Effector memory CD8-positive, alpha-beta T cell (primary cell): ENCODE measurements at regions not wholly inside any gene's neighbourhood (a gene's known extent, or its start where the extent isn't known, plus 50 kb on each side); places are given as distances from the start of the nearest gene placed in this dataset.

ENCODE experiments used
- ATAC-seq: fragments of 150-1000 bp; cut with Tn5 transposase; replicated peaks from 2 replicates; pipeline ENCODE4 v1.10.0; 2021; ENCODE audit warnings: mild to moderate bottlenecking, moderate library complexity
- DNase-seq, 3 experiments: peaks; one replicate each; pipeline ENCODE4 v3.0.0; 2021
- H3K27ac Mint-ChIP-seq, 2 donors: one replicate each; pipeline ENCODE4 v1.8.0; 2022; ENCODE audit warnings: mild to moderate bottlenecking in 2 of 2, mixed read lengths in 2 of 2, moderate library complexity in 2 of 2
- H3K27me3 Mint-ChIP-seq, 2 donors: one replicate each; pipeline ENCODE4 v1.8.0; 2022; ENCODE audit warnings: mixed read lengths in 2 of 2
- H3K36me3 Mint-ChIP-seq: one replicate; pipeline ENCODE4 v1.8.0; 2022; ENCODE audit warnings: mild to moderate bottlenecking, moderate library complexity, mixed read lengths; ENCODE audit not compliant: insufficient read depth
- H3K4me1 Mint-ChIP-seq, 2 donors: one replicate each; pipeline ENCODE4 v1.8.0; 2022; ENCODE audit warnings: low read depth in 2 of 2, mixed read lengths in 2 of 2
- H3K4me3 Mint-ChIP-seq, 2 donors: one replicate each; pipeline ENCODE4 v1.8.0; 2022; ENCODE audit warnings: mild to moderate bottlenecking in 2 of 2, mixed read lengths in 2 of 2, moderate library complexity in 2 of 2
- H3K9me3 Mint-ChIP-seq, 2 donors: one replicate each; pipeline ENCODE4 v1.8.0; 2022; ENCODE audit warnings: mixed read lengths in 2 of 2

DNA sequence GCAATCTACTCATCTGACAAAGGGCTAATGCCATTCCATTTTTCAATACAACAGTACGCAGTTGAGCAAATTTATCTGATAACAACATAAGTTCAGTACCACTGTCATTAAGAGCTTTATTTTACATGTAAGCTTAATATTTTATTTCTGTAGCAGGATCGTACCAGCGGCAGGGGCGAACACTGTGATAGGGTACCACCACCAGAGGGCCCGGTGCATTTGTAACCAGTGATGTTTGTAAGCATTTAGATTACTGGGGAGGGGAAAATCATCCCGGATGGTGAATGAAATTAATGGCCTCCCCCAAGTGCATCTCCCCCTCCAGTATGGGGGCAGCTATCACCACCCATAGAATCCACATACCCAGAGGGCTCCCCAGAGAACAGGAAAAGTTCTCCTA, 179.0 kb downstream of the ADGRA3 start:
- no peaks in the 10 kb centered on the region for H3K36me3 Mint-ChIP-seq
- H3K27me3 Mint-ChIP-seq = no peaks in the 10 kb centered on the region
- no peak overlapping the region for H3K4me3 Mint-ChIP-seq
- no peak overlapping the region for H3K27ac Mint-ChIP-seq
- peaks cover 3 to 14% of the 10 kb centered on the region in 2 donors for H3K9me3 Mint-ChIP-seq
- no peak for DNase-seq
- no peaks in the 10 kb centered on the region for H3K4me1 Mint-ChIP-seq
- no peak for ATAC-seq

DNA sequence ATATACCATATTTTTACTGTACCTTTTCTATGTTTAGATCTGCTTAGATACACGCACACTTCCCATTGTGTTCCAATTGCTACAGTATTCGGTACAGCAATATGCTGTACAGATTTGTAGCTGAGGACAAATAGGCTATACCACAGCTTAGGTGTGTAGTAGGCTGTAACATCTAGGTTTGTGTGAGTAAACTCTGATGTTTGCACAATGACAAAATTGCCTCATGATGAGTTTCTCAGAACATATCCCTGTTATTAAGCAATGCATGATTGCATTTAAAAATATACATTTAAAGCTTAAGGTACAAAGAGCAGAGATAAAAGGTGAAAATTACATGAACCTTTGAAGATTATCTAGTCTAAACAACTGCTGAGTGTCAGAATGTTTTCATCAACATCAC, 181.7 kb downstream of the ADGRA3 start:
- no peaks in the 10 kb centered on the region for H3K27me3 Mint-ChIP-seq
- H3K4me3 Mint-ChIP-seq = no peak overlapping the region
- H3K9me3 Mint-ChIP-seq = peaks cover 4 to 14% of the 10 kb centered on the region in 2 donors
- H3K27ac Mint-ChIP-seq = no peak overlapping the region
- DNase-seq (no peak), ATAC-seq (no peak)
- H3K36me3 Mint-ChIP-seq = no peaks in the 10 kb centered on the region
- H3K4me1 Mint-ChIP-seq = no peaks in the 10 kb centered on the region

DNA sequence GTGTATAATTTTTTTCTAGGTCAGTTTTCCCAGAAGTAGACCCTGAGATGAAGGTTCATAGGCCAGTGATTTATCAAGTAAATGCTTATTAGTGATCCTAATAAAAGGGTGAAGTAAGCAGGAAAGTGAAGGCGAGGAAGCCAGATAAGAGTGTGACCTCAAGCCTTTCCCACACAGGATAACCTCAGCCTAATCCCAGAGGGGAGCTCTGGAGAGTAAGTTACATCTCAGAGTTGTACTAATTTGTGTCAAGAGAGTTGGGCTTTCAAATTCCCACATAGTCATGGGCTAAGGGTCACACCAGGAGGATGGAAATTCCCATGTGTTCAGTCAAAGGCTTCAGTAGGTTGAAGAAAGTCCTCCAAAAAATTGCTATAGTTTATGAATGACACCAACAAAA, 191.4 kb downstream of the ADGRA3 start:
- peaks cover 8 to 24% of the 10 kb centered on the region in 2 donors for H3K9me3 Mint-ChIP-seq
- no peaks in the 10 kb centered on the region for H3K4me1 Mint-ChIP-seq
- no peak for ATAC-seq
- no peaks in the 10 kb centered on the region for H3K27me3 Mint-ChIP-seq
- H3K36me3 Mint-ChIP-seq = no peaks in the 10 kb centered on the region
- no peak for DNase-seq
- no peak overlapping the region for H3K4me3 Mint-ChIP-seq
- H3K27ac Mint-ChIP-seq = no peak overlapping the region

DNA sequence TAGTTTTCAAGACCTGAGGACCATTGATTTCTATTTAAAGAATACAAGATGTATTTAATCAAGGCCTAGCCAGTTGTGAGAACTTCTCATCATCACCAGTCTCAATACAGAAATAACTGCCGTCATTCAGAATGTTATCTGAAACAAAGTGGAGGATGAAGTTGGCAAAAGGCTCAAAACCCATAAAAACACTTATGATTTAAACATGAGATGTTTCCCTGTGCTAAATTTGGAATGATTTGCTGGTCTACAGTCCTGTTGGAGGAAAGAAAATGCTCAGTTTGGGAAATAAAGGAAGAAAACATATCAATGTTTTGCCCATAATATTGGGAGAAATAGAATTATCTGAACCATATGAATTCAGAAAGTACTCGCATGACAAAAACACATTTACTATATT, 192.2 kb downstream of the ADGRA3 start:
- no peak for ATAC-seq
- peaks cover 8 to 24% of the 10 kb centered on the region in 2 donors for H3K9me3 Mint-ChIP-seq
- H3K36me3 Mint-ChIP-seq = no peaks in the 10 kb centered on the region
- no peaks in the 10 kb centered on the region for H3K27me3 Mint-ChIP-seq
- H3K4me1 Mint-ChIP-seq = no peaks in the 10 kb centered on the region
- no peak overlapping the region for H3K4me3 Mint-ChIP-seq
- H3K27ac Mint-ChIP-seq = no peak overlapping the region
- no peak for DNase-seq

DNA sequence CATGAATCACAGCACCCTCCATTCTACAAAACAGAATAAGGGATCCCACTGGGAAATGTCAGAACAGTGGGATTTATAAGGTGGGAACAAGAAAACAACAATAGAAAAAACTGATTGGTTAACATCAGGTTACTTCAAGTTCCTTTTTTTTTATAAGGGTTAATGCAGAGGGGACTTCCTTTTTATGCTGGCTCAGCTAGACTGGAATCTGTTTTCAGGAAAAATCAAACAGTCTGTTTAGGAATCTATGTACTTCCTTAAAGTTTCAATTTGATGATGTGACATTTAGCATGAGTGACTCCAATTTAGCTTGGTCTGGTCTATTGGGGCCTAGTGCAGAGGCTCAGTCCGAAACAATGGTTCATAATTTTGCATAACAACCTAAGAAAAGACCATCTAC, 192.9 kb downstream of the ADGRA3 start:
- Mint-ChIP-seq H3K36me3 (no peaks in the 10 kb centered on the region), H3K4me3 (no peak overlapping the region), H3K27me3 (no peaks in the 10 kb centered on the region), H3K27ac (no peak overlapping the region), H3K4me1 (no peaks in the 10 kb centered on the region), H3K9me3 (peaks cover 8 to 24% of the 10 kb centered on the region in 2 donors)
- no peak for DNase-seq
- no peak for ATAC-seq

DNA sequence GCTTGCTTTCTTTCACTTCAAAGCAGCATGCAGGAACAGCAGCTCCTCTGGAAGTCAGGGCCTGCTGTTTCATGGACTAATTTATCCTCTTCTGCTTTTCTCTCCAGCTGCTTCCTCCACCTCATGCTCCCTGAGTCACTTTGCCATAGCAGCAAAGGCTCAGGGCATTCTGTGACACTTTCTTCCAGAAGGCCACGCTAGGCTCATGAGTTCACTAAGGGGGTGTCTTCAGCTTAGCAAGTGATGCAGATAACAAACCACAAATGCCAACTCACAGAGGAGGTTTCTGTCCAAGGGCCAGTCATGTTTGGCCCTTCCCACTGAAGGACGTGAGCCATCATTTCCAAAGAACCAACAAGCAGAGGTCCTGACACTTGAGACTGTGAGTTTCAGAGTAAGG, 200.2 kb downstream of the ADGRA3 start:
- Mint-ChIP-seq H3K27ac (no peak overlapping the region), H3K4me1 (no peaks in the 10 kb centered on the region), H3K9me3 (peaks cover 0 to 8% of the 10 kb centered on the region in 2 donors), H3K4me3 (no peak overlapping the region), H3K36me3 (no peaks in the 10 kb centered on the region), H3K27me3 (no peaks in the 10 kb centered on the region)
- ATAC-seq (no peak), DNase-seq (no peak)

DNA sequence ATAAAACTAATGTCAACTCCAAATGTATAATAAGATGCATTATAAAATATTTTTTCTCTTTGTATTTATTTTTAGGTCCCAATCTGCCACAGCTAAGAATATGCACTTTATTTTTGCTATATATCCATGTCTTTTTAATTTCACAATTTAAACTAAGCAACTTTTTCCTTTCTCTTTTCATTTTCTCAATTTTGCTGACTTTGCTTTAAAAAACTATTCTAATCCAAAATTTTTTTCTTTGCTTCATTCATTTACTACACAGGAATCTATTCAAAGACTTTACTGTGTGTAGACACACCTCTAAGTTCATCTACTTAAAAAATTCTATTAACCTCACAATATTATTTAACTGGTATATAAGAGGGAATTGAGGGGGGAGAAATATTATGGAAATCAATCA, 201.9 kb downstream of the ADGRA3 start:
- no peaks in the 10 kb centered on the region for H3K36me3 Mint-ChIP-seq
- DNase-seq = no peak
- H3K9me3 Mint-ChIP-seq = peaks cover 0 to 8% of the 10 kb centered on the region in 2 donors
- H3K4me3 Mint-ChIP-seq = no peak overlapping the region
- no peak overlapping the region for H3K27ac Mint-ChIP-seq
- H3K27me3 Mint-ChIP-seq = no peaks in the 10 kb centered on the region
- no peak for ATAC-seq
- no peaks in the 10 kb centered on the region for H3K4me1 Mint-ChIP-seq

DNA sequence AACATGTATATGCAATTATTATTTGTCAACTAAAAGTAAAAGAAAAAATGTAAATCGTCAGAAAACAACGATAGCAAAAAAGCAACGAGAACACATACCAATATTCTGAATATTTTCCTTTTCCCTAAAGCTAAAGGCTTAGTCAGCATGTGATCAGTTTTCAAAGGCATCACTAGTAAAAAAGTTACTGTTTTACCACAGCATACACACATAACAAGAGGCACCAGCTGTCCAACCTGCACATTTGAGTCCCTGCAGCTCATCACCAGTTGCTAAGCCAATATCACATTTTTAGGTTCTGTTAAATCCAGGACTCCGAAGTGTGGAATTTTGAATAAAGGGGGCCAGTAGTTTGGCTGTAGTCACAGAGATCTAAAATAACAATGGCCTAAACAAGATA, 203.8 kb downstream of the ADGRA3 start:
- Mint-ChIP-seq H3K27ac (no peak overlapping the region), H3K4me3 (no peak overlapping the region), H3K9me3 (peaks cover 0 to 8% of the 10 kb centered on the region in 2 donors), H3K27me3 (no peaks in the 10 kb centered on the region), H3K36me3 (no peaks in the 10 kb centered on the region), H3K4me1 (no peaks in the 10 kb centered on the region)
- DNase-seq = no peak
- ATAC-seq = no peak

DNA sequence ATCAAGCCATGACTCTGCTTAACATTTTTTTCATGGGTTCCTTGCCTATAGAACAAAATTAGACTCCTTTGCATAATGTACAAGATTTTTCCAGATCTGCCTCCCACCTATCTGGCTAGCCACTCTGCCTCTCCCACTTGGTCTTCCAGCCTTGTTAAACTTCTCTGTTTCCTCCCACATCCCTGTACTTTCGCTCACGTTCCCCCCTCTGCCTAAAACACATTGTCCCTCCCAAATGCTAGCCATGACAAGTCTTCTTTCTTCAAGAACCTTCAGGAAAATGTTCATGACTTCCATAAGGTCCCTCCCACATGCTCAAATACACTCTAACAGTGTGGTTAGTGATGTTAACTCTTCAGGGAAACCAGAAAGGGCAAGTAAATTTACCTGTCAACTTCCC, 214.6 kb downstream of the ADGRA3 start:
- DNase-seq = no peak
- Mint-ChIP-seq H3K9me3 (peaks cover 16 to 36% of the 10 kb centered on the region in 2 donors), H3K27ac (no peak overlapping the region), H3K4me1 (no peaks in the 10 kb centered on the region), H3K27me3 (no peaks in the 10 kb centered on the region), H3K4me3 (no peak overlapping the region), H3K36me3 (no peaks in the 10 kb centered on the region)
- ATAC-seq = no peak

DNA sequence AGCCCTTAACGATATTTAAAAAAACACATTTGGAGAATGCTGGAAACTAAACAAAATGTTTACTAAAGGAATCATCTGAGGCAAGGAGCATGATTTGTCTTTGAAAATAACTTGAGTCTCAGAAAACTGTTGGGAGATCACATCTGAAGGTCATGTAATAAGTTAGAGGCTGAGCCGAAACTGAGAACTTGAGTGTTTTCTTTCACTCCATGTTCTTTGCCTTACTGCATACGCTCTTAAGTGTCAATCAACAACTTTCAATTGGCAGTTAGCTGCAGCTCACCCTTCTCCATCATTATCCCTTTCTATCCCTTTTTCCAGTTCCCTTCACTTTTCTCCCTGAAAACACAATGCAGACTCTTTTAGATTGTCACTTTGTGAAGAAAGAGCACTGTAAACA, 216.2 kb downstream of the ADGRA3 start:
- Mint-ChIP-seq H3K4me3 (no peak overlapping the region), H3K9me3 (peaks cover 14 to 34% of the 10 kb centered on the region in 2 donors), H3K36me3 (no peaks in the 10 kb centered on the region), H3K4me1 (no peaks in the 10 kb centered on the region), H3K27ac (no peak overlapping the region), H3K27me3 (no peaks in the 10 kb centered on the region)
- ATAC-seq (no peak), DNase-seq (no peak)

DNA sequence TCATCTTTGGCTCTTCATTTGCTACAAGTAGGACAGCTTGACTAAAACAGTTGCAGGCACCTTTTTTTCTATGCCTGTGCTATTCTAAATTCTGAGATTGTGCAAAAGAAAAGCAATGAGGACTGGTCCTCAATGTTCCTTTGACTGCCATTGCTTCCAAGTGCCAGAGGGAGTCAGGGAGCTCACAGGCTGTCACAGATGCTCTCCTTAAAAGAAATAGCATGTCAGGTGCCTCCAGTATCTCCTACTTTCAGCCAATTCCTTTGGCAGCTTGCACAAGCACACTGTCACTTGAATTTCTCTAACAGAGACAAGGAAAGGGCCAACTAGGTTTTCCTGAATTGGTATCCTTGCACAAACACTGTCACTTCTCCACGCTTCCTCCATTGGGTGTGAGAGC, 228.2 kb downstream of the ADGRA3 start:
- Mint-ChIP-seq H3K4me1 (no peaks in the 10 kb centered on the region), H3K27me3 (no peaks in the 10 kb centered on the region), H3K9me3 (peaks cover 6 to 24% of the 10 kb centered on the region in 2 donors), H3K4me3 (no peak overlapping the region), H3K36me3 (no peaks in the 10 kb centered on the region), H3K27ac (no peak overlapping the region)
- DNase-seq = no peak
- no peak for ATAC-seq

DNA sequence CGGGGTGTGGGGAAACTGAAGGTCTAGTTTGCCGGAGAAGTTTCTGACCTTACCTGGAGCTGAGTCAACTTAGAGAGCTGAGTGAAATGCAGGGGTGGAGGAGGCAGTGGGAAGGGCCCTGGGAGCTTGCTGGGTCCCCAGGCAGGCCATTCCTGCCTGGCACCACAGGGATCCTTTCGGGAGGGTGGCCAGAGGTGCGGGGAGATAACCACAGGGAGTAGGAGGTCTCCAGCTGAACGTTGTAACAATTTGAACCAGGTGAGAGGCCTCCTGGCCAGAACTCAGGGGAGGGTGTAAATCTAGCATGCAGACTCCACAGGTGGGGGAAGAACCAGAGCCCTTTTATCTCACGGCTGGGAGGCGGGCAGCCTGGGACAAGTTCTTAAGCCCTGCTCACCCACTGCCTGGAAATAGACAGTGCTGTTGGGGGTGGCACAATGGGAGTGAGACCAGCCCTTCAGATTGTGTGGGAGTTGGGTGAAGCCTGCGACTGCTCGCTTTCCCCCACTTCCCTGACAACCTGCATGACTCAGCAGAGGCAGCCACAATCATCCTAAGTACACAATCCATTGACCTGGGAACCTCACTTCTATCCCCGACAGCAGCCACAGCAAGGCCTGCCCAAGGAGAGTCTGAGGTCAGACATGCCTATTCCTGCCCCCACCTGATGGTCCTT, 247.4 kb downstream of the ADGRA3 start:
- no peak overlapping the region for H3K4me3 Mint-ChIP-seq
- H3K27ac Mint-ChIP-seq = no peak overlapping the region
- H3K9me3 Mint-ChIP-seq = peaks cover 14 to 33% of the 10 kb centered on the region in 2 donors
- no peaks in the 10 kb centered on the region for H3K36me3 Mint-ChIP-seq
- no peak for DNase-seq
- no peaks in the 10 kb centered on the region for H3K4me1 Mint-ChIP-seq
- ATAC-seq = no peak
- no peaks in the 10 kb centered on the region for H3K27me3 Mint-ChIP-seq

DNA sequence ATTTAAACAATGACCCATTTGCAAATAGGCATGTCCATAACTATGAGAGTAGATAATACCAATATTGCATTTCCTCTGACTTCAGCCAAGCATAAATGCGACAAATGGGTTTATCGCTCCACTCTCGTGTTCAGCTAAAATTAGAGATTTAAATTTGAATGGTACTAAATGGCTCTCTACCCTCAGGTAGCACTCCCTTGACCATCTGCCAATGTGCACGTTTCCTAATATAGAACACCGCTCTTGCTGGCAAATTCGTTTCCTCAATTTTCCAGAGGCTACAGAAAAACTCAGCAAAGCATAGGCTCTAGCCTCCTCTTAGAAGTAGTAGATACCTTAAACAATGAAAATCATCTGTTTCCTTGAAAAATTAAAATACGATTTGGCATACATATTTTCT, 251.6 kb downstream of the ADGRA3 start:
- Mint-ChIP-seq H3K4me1 (no peaks in the 10 kb centered on the region), H3K4me3 (no peak overlapping the region), H3K27me3 (no peaks in the 10 kb centered on the region), H3K36me3 (no peaks in the 10 kb centered on the region), H3K27ac (no peak overlapping the region), H3K9me3 (peaks cover 11 to 21% of the 10 kb centered on the region in 2 donors)
- DNase-seq (no peak), ATAC-seq (no peak)

DNA sequence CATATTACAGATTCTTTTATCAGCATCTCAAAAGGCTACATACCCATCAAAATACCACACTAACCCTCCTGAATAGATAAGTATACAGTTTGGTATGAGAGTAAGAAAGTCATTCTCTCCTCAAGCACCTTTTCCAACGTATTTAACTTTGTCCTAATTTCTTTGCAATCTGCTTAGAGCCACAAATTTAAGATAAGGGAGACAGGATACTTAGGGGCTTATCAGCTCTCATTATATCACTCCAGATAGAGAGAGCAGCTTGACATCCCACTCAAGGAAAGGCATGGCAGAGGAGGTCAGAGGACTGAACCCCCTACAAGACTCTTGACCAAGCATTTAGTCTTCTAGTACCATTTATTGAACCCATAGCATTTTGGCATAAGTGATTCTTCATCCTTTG, 262.4 kb downstream of the ADGRA3 start:
- DNase-seq (no peak), ATAC-seq (no peak)
- H3K27me3 Mint-ChIP-seq = no peaks in the 10 kb centered on the region
- H3K4me3 Mint-ChIP-seq = no peak overlapping the region
- H3K9me3 Mint-ChIP-seq = peaks cover 0 to 2% of the 10 kb centered on the region in 2 donors
- H3K4me1 Mint-ChIP-seq = no peaks in the 10 kb centered on the region
- H3K36me3 Mint-ChIP-seq = no peaks in the 10 kb centered on the region
- H3K27ac Mint-ChIP-seq = no peak overlapping the region

DNA sequence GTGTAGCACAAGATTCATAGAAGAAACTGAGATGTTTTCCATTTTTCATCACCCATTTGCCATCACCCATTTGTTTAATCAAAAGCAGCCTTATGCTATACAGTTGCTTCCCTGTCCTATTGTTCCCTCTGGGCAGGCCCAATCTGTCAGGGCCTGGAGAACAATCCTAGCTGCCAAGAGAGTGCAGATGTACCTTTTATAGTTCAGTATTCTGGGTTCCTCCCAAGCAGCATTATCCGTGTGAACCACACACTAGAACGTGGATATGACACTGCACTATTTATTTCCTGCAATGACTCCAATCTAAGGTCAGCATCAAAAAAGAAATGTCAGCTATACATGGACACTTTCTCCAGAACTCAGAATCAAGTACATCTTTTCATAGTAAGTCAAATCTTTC, 269.0 kb downstream of the ADGRA3 start:
- no peaks in the 10 kb centered on the region for H3K27me3 Mint-ChIP-seq
- H3K27ac Mint-ChIP-seq = no peak overlapping the region
- no peak overlapping the region for H3K4me3 Mint-ChIP-seq
- no peaks in the 10 kb centered on the region for H3K4me1 Mint-ChIP-seq
- ATAC-seq = no peak
- no peak for DNase-seq
- H3K9me3 Mint-ChIP-seq = peaks cover 4 to 15% of the 10 kb centered on the region in 2 donors
- H3K36me3 Mint-ChIP-seq = no peaks in the 10 kb centered on the region
